Kidney tubule cell (primary cell): ENCODE measurements at regions not wholly inside any gene's neighbourhood (a gene's known extent, or its start where the extent isn't known, plus 50 kb on each side); places are given as distances from the start of the nearest gene placed in this dataset.

Source experiments
- DNase-seq: peaks from one replicate; pipeline ENCODE4 v3.0.0-alpha.2; 2018; ENCODE audit warnings: low spot score

DNA sequence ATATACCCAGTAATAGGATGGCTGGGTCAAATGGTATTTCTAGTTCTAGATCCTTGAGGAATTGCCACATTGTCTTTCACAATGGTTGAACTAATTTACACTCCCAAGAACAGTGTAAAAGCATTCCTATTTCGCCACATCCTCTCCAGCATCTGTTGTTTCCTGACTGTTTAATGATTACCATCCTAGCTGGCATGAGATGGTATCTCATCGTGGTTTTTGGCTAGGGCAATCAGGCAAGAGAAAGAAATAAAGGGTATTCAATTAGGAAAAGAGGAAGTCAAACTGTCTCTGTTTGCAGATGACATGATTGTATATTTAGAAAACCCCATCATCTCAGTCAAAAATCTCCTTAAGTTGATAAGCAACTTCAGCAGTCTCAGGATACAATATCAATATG, 364.5 kb upstream of the DPYD start:
- DNase-seq: peak; percentile 79

DNA sequence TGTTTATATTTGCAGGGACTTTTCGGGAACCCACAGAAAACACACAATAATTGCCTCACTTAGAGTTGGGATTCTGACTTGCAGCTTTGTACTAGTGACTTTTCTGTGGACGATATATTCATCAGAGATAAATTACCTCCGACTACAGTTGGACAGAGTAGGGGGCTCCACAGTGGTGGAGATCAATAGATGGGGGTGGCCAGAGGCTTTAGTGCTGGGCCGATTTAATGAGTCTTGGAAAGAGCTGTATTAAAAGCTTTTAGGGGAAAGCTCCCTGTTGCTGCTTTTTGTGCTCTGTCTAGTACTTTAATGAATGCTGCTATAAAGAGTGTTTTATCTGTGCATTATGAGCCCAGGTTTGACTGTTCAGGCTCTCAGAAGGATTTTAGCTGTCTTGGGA, 359.2 kb upstream of the DPYD start:
- no peak for DNase-seq

DNA sequence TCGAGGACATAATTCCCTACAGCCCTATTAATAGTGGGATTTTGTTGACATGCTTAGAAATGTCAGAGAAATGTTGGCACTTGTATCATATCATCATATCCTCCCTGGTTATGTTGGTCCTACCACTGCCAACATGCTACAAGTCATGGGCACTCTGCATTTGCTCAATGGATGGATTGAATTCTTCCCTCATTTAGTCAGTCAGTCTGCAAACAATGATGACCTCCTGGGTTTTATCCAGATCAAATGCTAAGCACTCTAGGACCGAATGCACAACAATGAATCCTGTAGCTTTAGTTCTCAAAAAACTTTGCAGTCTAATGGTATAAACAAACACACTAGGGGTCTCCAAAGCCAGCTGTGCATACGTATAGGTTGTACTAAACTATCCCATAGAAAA, 357.2 kb upstream of the DPYD start:
- DNase-seq: peak; percentile 42

DNA sequence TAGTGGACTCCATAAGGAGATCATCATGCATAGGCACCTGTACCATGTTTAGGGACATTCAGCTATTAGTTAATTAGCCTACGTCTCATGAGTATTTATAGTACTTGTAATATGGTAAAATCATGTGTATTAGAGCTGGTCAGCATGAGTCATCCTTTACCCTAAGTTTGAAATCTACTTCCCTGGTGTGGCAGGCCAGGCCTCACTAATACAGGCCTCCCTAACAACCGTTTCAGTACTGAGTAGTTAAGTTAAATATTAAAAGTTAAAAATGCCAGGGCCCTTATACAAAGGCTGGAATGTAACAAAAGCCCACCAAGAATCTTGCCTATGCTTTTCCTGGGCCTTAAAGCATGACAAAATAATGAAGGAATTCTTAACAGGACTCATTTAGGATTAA, 356.3 kb upstream of the DPYD start:
- DNase-seq: peak; percentile 90

DNA sequence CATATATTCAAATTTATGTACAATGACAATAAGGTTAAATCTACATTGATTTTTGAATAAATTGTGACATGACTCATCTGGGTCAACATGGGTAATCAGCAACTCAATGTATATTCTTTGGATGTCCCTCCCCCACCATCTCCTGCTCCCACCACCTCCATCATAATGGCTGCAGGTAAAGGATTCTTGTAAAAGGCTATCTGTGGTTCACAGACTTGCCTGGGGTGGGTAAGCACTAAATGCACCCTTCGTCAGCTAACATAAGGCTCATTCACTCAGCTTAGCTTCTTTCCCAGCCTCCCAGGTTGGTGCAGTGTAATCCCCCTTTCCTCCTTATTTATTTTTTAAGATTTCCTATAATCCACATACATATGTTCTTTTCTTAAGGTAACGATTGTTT, 355.7 kb upstream of the DPYD start:
- no peak for DNase-seq

DNA sequence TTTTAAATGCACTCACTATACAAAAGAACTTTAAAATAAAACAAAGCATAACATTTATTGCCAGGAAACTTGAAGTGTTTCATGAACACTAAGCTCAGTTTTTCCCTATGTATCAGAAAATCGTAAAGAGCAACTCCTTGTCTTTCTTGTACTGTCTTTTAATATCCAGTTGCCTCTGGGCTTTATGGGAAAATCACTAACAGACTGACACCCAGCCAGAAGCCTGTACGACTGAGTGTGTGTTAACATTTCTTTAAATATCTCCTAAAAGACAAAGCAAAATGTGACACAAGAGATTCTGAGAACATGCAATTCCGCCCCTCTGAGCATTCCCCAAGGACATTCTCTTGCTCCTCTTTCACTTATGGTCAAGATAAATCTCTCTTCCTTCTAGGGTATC, 347.5 kb upstream of the DPYD start:
- DNase-seq: no peak

DNA sequence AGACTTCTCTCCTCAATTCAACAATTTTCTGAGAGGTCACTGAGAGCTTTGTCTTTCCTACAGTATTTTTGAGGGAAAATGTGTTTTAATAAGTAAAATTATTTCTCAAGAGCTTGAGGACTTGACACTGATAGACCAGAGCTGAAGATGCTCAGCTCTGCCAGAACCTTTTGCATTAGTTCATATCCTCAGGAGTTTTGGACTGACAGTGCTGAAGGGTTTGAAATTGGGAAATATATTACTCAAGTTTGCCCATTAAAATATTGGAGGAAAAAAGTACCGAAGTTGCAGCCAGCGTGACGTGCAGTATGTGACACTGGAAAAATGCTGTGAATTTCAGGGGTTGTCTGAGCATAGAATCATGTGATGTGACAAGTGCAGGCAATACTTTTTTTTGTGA, 346.6 kb upstream of the DPYD start:
- DNase-seq: no peak

DNA sequence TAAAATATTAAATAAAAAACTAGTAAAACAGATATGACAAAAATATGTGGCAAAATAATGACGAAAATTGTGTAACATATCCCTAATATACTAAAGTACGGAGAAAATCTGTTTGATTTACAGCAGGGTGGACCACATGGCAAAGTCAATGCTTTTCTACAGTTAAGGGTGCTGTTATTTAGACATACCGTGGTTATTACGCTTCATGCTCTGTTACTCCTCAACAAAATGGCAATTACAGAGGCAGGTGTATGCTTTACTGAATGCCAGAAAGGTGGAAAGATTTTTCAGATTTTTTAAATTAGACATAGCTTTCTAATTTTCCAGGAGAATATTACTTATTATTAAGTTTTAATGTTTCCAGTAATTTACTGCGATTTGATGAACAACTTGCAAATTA, 343.9 kb upstream of the DPYD start:
- DNase-seq: peak; percentile 41

DNA sequence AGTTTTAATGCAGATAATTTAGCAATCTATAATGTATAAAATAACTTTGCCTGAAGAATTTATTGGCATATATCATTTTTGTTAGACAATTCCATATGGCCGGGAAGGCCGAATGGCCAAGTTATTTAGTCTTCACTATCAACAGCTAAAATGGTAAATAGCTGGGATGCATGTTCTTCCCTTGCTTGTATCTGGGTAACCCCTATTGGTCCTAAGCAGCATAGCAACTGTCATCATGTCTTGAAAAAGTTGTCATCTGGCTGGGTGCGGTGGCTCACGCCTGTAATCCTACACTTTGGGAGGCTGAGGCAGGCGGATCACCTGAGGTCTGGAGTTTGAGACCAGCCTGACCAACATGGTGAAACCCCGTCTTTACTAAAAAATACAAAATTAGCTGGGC, 340.0 kb upstream of the DPYD start:
- DNase-seq: no peak

DNA sequence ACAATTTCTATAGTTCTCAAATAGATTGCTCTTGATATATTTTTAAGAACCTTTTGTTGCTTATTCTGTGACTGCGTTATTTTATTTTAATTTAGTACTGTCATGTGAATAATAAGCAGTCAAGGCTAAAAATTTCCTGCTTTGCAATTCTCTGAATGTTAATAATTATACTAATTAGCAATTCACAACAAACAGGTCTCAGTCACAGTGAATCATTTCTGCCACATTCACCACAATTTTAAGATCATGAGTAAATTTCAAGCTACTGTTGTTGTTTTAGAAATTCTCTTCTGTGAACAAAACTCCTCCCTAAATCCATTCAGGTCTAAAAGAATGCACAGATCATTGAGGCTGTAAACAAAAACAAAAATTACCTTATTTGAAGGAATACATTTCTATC, 339.6 kb upstream of the DPYD start:
- peak; percentile 44 for DNase-seq

DNA sequence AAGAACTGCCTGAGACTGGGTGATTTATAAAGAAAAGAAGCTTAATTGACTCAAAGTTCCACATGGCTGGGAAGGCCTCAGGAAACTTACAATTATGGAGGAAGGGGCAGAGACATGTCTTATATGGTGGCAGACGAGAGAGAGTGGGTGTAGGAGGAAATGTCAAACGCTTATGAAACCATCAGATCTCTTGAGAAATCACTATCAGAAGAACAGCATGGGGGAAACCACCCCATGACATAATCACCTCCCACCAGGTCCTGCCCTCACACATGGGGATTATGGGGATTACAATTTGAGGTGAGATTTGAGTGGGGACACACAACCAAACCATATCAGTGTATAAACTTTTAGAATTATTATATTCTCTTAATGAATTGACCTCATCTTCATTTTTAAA, 335.9 kb upstream of the DPYD start:
- no peak for DNase-seq

DNA sequence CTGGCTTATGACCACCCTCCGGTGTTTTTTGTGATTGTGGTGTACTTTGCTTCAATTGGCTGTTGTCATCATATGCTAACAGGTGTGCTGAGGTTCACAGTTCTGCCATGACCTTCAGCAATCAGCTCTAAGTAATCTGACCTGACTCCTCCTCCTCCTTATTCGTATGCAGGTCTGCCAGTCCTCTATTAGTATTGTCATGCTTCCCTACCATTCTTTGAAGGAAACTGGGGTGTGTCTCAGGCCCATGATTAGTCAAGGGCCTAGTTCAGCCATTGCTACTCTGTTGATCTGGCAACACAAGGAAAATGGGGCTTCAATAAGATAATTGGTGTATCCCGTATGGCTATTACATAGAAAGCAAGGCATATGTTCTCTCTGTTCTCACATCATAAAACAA, 332.3 kb upstream of the DPYD start:
- DNase-seq: no peak

DNA sequence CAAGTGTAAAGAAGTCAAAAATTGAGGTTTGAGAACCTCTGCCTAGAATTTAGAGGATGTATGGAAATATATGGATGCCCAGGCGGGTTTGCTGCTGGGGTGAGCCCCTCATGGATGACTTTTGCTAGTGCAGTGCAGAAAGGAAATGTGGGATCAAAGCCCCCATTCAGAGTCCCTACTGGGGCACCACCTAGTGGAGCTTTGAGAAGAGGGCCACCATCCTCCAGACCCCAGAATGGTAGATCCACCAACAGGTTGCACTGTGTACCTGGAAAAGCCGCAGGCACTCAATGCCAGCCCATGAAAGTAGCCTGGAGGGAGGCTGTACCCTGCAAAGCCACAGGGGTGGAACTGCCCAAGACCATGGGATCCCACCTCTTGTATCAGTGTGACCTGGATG, 330.7 kb upstream of the DPYD start:
- no peak for DNase-seq

DNA sequence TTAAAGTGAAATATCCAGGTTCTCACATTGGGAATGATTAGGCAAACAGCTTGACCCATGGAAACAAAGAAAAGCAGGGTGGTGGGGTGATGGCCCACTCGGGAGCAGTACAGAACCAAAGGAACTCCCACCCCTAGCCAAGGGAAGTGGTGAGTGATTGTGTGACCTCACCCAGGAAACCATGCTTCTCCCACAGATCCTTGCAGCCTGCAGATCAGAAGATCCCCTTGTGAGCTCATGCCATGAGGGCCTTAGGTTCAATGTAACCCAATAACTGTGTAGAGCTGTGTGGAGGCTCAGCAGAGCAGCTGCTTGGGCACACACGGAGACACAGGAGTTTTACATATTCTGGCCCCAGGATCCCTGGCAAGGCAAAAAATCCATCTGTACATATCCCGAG, 311.8 kb upstream of the DPYD start:
- no peak for DNase-seq

DNA sequence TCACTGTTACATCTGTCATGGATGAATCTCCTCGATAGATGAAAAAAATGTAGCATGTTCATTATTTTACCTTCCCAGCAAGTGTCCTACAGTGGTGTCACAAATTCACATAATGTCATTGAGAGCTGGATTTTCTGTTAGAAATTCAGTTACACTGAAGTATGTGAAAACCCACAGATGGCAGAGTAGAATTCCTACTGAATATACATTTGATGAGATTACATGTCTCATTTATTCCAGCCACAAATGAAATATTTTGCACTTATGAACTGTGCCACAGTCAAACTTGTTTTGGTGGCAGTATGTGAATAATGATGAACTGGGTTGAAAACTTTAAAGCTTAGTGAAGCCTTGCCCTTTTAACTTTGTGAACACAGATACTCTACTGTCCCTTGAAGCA, 301.9 kb upstream of the DPYD start:
- no peak for DNase-seq

DNA sequence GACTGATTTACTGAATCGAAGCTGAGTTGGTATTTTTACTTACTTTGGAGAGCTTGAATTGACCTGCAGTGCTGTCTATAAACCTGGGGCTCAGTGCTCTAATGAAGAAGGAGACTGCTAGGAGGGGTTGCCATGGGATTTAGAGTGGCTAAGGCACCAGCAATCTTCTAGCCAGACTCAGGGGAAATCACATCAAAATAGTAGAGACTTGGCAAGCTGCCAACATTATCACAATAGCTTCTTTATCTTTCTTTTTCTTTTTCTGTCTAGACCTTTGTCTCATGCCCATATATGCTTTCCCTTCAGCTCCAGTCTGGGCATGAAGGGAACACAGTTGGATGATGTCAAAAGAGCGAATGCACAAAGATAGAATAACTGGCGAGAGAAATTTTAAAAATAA, 301.1 kb upstream of the DPYD start:
- peak; percentile 12 for DNase-seq

DNA sequence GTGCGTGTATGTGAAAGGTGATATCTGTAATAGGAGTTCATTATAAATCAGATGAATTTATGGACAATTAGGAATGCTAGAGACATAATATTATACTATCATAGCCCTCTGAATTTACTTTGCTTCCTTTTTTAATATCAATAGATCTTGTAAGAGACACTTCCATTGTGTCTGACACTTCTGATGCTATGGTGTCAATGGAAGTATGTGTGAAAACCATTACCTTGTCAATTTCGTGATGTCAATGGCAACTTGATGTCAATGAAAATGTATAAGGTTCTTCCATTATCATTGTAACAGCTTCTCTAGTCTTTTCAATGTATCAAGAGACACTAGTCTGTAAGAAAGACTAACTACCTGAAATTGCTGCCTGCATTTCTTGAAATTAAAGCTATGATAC, 296.8 kb upstream of the DPYD start:
- DNase-seq: no peak

DNA sequence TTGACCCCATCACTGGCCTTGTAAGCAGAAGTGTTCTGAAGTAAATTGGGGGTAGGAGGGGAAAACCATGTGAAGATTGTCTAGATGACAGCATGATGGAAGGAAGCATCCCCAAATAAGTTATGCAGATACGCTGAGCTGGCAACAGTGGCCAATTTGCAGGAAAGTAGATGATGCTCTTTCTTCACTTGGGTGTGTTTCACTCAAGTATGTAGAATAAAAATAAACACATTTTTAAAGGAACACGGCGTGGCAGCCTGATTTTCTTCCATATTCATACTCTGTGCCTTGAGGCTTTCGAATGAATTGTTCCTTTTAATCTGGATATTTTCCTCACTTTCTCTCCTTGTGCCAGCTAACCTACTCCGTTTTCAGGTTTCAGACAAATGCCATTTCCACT, 295.5 kb upstream of the DPYD start:
- no peak for DNase-seq

DNA sequence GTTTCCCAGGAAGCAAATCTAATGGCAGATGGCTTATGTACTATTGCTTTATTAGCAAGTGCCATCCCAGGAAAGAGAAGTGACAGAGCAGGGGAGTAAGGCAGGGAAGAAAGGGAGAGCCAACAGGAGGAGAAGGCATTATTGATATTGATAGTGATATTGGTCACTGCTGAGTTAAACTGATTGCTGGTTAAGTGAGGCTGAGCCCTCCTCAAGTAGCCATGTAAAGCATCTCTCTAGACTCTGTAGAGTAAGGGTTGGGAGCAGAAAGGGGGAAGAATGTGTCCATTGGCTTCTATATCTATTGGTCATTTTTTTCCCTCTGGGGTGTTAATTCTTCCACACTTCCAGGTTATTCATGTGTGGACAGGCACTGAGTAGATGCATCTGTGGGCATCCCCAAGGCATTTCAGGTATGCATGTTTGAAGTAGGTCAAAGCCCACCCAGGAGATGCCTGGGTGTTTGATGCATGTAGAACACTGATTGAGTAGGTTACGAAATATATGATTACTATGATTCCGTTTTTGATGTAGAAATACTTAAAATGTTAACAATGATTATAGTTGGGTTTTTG, 290.5 kb upstream of the DPYD start:
- DNase-seq: peak; percentile 29

DNA sequence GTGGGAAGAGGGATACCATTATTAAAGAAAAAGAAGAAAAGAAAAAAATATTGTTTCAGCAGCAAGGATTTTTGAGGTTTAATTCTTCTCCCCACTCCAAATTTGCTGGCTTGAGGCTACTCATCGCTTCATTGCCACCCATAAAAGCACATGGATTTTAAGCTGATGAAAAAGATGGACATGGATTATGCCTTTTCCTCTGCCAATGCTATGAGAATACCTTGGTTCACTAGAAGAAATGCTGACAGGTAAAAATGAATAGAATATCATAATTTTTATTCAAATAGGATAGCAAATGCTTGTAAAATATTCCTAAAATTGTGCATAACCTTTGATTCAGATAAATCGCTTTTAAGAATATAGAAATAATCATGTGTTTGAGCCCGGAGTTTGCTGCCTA, 289.7 kb upstream of the DPYD start:
- DNase-seq: no peak

DNA sequence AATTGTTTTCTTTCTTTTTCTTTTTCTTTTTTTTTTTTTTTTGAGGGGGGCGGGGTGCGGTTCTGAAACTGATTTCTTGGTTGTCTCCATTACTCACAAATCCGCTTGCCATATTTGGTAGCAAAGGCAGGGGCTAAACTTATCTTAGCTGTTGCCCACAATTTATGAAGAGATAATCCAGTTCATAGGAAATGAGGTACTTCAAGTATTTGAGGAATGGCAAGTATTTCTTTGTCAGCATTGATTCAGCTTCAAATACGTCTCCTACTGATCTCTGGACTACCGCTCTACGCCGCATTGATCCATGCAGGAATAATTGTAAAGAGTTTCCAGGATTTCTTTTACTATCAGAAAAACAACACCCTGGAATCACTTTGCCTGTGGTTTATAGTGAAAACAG, 289.2 kb upstream of the DPYD start:
- DNase-seq: peak; percentile 87

DNA sequence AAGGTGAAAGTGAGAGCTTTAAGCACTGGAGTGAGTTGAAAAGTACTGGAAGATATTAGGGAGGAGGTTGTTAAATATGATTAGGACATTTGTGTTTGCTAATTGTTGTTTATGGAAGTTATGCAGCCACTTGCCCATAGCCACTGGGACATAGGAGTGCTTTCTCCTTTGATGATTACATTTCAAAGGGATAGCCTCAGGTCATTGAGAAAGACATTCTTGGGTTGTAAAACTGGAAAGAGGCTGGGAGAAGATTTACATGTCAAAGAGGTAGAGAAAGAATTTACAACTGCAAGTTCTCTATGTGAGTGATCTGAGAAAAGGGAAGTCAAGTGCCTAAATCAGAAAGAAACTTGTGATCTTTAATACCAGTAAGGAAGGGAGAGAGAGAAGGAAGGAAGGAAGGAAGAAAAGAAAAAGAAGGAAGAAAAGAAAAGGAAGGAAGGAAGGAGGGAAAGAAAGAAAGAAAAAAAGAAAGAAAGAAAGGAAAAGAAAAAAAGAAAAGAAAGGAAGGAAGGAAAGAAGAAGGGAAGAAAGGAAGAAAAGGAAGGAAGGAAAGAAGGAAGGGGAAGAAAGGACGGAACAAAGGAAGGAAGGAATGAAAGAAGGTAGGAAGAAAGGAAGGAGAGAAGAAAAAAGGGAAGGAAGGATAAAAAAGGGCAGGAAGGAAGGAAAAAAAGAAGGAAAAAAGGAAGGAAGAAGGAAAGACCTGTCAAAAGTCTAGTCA, 284.6 kb upstream of the DPYD start:
- no peak for DNase-seq

DNA sequence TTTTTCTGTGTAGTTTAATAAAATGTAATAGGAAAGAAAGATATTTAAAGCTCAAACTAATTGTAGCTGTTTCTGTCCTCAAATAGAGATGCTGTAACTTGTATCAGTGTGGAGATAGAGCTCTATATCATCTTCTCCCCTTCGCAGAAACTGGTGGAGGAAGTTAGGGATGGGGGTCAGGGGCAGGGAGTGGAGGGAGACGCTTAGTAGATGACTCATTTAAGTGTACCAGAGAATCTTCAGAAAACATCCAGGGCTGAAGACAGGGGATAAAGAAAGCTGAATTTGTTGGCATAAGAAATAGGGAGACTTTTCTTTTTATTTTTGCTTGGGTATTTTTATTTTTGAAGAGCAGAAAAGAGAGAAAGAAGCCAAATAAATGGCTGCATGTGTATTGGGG, 282.6 kb upstream of the DPYD start:
- peak; percentile 6 for DNase-seq

DNA sequence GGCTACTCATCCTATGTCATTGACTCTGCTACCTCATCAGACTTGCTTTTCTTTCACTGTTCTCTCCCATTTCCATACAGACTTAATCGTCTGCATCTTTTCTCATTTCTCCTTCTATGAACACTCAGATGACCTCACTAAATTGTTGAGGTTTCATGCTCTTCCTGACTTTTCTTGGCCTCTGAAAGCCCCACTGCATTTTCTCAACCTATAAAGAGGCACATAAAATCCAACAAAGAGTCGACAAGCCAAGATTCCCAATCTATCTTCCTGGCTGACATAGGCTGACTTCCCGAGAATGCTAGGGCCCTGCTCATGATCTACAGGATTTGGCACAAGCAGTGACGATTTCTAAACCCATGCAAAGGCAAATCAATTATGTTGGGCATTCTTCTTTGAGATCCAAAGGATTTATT, 280.8 kb upstream of the DPYD start:
- no peak for DNase-seq
